Stimulated activated naive CD4-positive, alpha-beta T cell treated with Interleukin-2 at 50 U/mL for 16 hours (primary cell): ENCODE measurements at regions not wholly inside any gene's neighbourhood (a gene's known extent, or its start where the extent isn't known, plus 50 kb on each side); places are given as distances from the start of the nearest gene placed in this dataset.

Experiments used
- DNase-seq: peaks from one replicate; lab custom pipeline; 2025; lab: John Stamatoyannopoulos, UW

DNA sequence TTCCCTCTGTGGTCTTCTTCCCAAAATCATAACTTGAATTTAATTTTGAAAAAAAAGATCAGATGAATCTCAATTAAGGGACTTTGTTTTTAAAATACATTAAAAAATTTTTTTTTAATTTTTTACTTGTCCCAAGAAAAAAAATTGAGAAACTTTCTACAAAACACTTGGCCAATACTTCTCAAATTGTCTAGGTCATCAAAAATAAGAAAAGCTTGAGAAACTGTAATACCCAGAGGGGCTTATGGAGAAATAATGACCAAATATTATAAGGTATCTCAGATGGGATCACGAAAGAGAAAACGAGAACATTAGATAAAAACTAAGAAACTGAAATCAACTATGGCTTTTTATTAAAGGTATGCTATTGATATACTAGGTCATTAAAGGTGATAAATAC is 835.0 kb downstream of the GATA3 start:
- DNase-seq, result no peak

DNA sequence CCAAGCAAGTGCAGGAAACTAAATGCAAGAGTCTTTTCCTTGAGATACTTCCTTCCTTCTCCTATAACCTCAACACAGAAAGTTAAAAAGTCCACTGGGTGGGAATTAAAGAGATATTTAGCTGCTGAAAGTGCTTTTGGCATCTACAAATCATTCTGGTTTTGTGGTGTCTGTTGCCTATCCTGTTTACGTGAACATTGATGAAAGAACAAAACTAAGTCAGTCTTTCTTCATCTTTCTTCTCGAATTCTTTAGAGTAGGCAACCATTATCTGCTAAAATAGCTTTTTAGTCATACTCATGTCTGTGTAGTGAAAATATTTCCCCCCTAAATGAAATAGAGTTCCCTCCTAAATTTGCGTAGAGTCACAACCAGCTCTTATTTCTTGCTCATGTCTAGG is 838.6 kb downstream of the GATA3 start:
- no peak for DNase-seq

DNA sequence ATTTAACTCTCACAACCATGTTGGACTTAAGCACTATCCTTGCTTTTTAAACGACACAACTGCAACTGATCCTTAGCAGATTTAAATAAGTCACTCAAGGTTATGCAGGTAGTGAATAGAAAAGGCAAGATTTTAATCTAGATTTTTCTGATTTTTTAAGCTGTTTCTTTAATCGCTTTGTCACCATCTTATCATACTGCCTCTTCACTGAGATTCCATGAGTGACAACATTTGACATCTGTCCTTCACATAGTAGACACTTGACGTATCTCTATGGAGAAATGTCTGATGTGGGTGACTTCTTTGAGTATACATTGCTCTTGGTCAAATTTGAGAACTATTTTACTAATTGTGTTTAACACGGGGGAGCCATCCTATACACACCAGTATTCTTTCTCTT is 839.7 kb downstream of the GATA3 start:
- DNase-seq, result no peak

DNA sequence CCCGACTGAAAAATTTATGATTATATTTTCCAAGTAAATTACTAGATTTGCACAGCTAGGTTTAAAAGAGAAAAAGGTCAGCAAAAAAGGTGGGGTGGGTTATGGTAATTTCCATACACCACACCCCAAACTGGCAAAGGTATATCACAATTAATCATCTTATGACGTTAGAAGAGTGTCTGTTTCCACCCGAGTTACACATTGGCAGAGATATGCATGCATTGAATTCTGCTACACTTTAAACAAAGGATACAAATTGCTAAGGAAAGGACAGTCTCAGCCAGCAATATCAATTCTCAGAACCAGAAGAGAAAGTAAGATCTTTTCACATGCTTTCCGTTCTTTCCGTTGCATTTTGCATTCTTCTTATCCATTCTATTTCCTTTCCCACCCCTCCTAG is 843.3 kb downstream of the GATA3 start:
- DNase-seq, result no peak

DNA sequence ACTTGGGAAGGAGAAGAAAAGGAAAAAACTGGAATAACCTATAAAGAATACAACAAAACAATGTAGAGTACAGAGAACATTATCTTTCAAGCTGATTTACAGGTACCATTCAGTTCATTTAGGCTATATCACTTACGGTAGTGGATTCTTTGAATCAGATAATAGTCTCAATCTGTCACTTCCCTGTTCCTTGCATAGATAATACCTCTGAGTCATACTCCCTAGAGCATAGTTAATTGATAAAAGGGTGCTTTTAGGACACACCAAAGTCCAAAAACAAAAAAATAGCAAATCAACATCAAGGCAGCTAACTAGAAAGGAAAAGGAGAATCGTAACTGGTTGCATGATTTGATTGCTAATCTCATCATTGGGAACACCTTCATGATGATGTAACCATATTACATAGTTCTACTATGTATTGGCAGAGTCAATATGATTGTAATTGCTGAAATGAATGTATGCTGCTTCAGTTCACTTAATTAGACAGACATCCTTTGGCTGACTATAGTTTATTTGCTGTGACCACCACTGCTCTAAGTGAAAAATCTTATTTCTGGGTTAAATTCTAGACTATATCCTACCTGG is 844.4 kb downstream of the GATA3 start:
- DNase-seq, result no peak

DNA sequence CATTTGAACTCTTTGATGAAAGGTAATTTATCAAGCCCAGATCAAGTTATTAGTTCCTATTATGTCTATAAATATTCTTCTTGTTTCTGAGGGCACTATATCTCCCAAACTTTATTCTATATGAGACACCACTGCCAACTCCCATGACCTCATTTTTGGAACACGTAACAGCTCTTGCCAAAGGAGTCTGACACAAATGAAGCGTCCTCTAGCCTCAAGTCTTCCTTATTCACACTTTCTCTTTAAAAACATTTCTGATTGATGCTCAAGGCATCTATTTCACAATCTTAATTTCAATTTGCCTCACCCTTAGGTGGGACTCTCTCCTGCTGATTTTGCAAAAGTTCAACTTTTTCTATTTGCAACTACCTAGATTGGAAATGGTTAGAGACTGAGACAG is 848.4 kb downstream of the GATA3 start:
- no peak for DNase-seq

DNA sequence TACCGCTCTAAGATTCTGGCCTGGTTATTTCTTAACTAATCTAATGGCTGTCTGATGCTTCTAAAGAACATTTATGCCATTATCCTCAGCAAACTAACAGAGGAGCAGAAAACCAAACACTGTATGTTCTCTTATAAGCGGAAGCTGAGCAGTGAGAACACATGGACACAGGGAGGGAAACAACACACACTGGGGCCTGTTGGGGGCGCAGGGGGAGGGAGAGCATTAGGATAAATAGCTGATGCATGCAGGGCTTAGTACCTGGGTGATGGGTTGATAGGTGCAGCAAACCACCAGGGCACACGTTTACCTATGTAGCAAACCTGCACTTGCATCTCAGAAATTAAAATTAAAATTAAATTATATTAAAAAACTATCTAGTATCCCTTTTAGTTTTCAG is 853.5 kb downstream of the GATA3 start:
- no peak for DNase-seq

DNA sequence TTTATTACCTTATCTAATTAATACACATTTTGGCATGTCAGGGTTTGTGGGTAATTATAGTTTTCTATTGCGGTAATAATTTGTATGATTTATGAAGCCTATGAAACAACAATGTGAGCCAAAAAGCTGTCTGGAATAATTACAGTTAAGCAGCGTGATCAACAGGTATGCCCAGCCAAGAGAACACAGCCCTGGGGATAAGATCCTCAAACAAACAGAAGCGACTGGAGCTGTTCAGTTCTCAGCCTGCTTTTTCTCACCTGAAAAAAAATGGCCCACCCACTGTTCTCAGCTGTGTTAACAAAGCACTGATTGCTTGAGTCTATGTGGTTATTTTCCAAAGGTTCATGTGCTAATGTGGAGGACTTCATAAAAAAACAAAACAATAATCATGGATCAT is 855.8 kb downstream of the GATA3 start:
- DNase-seq, result no peak

DNA sequence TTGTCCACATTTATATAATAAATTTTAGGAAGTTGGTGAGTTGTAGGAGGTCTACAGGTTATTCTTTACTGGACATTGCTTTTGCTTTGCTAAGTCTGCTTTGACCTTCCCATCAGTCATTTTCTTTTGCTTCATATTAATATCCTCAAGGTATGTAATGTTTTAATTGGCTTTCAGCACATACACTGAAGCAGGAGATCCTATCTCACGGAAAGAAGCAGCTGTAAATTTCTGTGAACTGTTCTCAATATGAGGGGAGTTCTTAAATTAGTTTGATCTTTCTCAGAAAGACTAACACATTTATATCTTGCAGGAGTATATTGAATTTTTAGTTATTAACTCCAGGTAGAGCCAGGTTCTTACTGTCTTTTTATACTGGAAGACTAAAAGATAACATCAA is 856.5 kb downstream of the GATA3 start:
- no peak for DNase-seq

DNA sequence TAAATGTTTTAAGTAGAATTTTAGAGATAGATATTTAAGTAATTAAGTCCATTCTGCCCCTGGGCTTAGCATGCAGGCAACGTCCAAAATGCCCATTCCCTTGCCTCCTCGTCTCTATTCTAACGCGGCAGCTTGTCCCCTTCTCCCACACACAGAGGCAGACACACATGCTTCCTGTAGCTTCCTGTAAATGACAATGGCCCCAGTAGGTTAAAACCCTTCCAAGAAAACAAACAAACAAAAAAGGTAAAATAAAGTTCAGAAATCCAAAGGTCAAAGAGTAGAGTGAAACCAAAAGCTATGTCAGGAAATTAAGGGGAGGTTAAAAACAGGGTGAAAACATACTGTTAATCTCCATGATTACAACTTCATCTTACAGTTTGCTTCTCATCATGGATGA is 857.6 kb downstream of the GATA3 start:
- no peak for DNase-seq

DNA sequence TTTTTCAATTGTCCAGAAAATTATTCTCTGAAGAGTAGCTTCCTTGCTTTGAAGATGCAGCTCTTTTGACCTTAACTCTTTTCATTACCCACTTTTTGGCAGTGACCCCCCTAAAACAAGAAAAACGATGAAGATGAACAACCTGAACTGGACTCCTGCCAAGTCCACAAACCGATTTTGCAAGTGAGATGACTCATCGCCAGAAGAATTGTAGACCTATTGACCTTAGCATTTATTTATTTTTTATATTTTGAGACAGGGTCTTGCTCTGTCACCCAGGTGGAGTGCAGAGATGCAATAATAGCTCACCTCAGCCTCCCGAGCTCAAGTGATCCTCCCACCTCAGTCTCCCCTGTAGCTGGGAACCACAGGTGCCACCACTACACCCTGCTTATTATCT is 859.2 kb downstream of the GATA3 start:
- DNase-seq, result no peak

DNA sequence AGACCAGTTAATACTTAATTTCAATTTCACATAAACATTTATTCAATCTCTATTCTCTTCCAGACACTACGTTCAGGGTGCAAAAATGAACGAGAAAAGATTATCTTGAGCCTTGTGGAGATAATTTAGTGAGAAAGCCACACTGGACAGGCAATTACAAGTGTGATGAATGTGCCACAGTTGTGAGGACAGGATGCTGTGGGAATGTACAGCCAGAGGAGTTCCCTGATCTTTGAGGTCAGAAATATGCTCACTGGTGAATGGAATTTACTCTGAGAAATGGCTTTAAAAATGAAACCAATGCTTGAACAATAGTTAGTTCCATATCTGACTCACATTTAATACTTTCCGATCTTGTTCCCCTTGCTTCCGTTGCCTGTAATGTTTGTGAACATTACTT is 864.8 kb downstream of the GATA3 start:
- no peak for DNase-seq

DNA sequence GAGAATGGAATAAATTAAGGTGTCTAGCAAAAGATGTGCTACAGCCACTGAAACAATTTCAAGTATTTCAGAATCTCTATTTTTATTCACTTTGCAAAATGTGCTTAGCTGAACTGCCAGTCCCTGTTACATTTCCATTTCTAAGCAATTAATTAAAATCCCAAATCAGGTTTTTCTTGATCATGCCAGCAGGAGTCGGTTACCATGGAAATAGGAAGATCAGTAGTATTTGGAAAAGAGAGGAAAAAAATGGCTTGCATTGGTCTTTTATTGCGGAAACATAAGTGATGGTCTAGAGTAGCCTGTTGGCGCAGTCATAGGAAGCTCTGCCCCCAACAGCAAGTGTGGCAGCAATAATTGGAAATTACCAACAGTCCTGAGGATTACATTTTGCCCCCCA is 867.1 kb downstream of the GATA3 start:
- DNase-seq, result no peak

DNA sequence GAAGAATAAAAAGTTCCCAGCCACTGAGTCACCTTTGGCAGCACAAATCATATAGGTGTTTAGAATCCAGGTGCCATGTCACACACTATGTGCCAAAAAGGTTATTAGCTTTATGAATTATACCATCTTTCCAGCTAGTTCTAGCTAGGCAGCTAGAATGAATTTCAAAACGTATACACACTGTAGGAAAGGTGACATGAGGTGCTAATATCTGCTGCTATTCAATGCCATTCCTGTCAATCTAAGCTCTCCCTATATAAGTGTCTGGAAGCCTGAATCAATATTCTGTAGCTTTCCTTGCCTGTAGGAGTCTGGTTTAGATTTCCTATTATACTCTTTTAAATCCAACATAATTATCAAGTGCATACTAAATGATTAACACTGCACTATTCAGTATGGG is 868.6 kb downstream of the GATA3 start:
- no peak for DNase-seq

DNA sequence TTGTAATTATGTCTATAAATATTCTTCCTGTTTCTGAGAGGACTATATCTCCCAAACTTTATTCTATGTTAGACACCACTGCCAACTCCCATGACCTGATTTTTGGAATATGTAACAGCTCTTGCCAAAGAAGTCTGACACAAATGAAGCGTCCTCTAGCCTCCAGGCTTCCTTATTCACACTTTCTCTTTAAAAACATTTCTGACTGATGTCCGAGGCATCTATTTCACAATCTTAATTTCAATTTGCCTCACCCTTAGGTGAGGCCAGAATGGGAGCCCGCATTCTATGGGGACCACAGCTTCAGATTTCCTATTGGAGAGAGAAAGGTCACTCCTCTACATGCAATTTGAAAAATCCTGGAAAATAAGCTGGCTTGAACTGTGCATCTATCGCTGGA is 873.2 kb downstream of the GATA3 start:
- DNase-seq, result no peak

DNA sequence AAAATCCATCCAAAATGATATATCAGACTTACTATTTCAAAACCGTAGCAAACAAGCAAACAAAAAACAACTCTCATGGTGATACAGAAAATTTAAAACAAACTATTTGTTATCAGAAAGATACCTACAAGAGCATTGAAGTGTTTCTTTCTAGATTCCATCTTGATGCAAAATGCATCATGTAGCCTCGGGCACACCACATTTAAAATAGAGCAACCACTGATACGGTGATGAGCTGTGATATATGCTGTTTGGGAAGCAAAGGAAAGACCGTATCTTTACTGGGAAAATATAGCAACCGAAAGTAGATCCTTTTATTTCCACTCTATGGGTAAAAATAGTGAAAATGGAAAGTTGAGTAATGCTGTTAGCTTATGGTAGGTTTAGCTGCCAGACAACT is 892.0 kb downstream of the GATA3 start:
- no peak for DNase-seq

DNA sequence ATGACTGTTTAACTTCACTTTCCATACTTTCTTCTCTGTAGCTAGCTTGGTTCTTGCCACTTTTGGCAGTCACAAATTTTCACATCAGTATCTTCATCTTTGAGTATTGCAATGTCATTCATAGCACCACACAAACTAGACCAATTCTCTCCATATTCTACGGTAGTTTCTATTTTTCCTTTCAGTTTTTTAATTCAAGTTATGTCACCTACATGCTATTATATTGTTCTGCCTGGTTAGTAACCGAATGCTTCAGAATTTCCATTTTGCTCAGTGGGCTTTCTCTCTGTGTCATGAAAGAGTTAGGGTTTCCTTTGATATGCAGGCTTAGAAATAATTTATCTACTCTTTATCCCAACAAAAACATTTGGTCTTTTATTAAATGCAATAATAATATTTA is 896.5 kb downstream of the GATA3 start:
- DNase-seq, result no peak

DNA sequence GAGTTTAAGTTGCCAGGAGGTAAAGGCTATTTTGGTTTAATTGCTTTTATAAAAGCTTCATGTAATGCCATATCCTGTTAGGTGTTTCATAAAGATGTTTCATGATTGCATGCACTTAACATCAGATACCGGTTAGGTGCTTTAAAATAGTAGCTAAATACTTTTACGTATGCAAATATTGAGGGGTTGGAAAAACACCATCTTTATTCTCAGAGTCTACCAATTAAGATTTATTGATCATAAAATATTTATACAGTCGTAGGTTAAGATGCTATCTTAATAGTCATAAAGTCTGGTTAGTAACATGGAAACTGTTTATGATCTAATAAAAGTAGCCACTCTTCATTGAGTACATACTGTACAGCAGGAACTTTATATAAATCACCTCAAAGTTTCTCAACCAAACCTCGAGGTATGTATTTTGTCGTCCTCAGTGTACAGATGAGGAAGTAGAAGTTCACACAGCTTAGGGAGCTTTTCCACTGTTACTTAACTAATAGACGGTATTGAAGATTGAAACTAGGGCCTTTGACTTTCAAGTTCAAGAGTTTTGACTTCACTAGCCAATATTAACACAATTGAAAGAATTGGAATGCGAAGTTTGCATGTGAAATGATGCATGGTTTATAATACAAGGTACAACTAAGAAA is 897.1 kb downstream of the GATA3 start:
- no peak for DNase-seq

DNA sequence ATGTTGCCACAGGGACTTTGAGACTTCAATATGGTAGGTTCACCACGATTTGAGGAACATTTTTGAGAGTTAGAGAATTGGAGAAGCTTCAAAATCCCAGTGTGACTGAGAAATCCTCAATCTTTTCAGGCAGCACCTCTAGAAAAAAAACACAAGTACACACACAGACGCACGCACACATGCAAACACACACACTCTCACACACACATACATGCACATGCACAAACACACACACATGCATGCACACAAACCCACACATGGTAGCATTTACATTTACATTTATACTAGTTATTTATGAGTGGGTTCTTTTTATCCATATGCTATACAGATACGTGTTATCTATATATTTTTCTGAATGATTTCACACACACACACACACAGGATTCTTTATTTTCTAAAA is 901.9 kb downstream of the GATA3 start:
- no peak for DNase-seq

DNA sequence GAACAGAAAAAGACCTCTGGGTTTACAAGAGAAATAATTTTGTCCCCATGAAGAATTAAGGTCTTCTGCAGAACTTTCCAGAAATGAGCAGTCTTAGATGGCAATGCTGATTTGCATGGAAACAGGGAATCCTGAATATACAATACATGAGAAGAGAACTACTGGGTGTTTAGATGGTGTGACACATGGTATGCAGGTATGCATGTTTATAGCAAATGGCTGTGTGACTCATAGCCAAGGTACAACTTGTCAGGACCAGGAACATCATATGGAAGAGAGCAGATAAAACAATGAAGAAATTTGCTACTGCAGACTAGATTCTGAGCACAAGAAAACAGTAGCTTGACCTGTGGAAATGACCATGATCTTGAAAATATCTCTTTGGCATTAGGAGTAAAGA is 907.8 kb downstream of the GATA3 start:
- DNase-seq, result no peak

DNA sequence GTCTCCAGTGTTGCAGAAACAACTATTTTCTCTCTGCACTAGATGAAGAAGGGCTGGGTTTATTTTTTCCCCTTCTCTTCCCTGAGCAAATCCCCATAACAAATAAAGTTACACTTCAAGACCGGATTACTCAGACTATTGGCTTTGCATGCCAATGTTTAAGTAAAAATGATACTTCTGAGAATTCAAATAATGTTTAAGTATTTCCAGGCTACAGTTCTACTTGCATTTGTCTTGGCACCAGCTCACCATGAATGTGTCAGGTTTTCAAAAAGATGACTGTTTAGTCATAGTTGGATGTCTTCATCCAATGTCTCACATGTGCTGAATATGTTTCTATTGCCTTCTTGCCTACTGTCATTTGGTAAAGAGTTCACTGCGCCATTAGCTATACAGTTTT is 912.6 kb downstream of the GATA3 start:
- DNase-seq, result no peak

DNA sequence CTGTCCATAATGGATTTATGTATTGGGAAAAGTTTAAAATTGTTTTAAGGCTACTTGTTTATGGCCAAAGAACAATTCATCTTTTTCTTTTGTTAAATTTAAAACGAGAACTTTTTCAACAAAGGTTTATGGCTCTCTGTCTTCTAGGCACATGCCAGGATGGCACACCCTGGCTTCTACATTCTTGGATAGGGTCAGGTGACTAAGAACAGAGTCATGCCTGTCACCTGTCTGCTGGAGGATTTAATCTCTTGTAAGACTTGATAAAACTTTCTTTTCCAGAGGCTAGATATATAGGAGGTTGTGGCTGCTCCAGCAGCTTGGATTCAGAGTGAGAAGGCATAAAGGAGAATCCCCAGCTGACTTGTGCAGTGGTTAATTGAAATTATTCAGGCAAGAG is 915.4 kb downstream of the GATA3 start:
- no peak for DNase-seq

DNA sequence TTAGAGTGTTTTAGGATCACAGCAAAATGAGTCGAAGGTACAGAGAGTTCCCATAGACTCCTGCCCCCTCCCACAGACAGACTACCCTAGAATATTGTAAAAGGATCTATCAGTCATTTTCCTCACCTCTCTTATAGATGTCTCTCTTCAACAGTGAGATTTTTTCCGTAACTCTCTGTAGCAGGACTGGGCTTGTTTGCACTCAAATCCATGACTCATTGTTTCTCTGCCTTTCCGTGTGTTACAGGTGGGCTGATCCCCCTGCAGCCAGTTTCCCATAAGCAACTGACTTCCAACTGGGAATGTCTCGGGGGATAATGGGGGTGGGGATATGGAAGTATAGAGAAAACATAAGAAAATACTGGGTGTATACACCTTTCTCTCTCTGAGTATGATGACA is 921.0 kb downstream of the GATA3 start:
- DNase-seq, result no peak

DNA sequence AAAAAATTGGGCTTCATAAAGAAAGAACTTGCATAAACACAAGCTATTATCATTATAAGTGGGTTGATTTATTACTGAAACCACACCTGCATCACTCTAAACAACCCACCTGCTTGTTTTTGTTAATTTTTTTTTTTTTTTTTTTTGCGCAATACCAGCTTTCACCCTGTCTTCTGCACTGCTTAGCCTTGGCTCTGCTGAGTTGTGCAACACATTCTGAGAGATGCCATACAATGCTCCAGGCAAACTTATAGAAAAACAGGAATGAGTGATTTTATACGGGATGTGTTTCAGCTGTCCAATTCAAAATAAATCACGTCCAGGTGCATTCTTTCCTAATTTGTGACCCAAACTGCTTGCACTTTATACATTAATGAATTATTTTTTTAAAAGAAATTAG is 923.6 kb downstream of the GATA3 start:
- DNase-seq, result no peak

DNA sequence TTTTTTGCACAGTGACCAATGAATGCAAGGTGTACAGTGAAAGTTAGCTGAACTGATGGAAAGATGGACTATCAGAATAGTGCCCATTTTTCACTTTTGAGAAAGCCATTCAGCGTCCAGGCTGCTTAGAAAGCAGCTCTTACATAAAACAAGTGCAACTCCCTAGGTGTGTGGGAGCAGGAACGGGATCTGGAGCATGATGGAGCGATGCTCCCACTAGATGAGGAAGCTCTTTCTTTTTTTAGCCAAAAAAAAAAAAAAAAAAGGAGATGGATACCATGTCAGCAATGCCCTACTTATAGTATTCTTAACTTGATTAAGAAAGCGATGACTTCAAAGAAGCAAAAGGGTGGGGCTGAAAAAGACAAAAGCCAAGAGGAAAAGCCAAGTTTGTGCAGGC is 925.5 kb downstream of the GATA3 start:
- no peak for DNase-seq
